PC-3 (cell line): ENCODE measurements at regions not wholly inside any gene's neighbourhood (a gene's known extent, or its start where the extent isn't known, plus 50 kb on each side); places are given as distances from the start of the nearest gene placed in this dataset.

Source experiments
- EZH2 ChIP-seq: fragments of 300-600 bp; sonication (generic); IDR thresholded peaks from one replicate; pipeline ENCODE4 v1.6.1; 2017; ENCODE audit warnings: antibody characterized with exemption, mild to moderate bottlenecking, low read length; ENCODE audit not compliant: unreplicated experiment
- EZH2phosphoT487 ChIP-seq: fragments of 300-600 bp; sonication (generic); IDR thresholded peaks from 2 replicates; pipeline ENCODE4 v1.6.1; 2018; ENCODE audit warnings: mild to moderate bottlenecking, antibody characterized with exemption, low read length, borderline replicate concordance
- TF ChIP-seq, protein P1 (sequence below): fragments of 300-600 bp; sonication (generic); conservative IDR thresholded peaks from 2 replicates; pipeline ENCODE4 v1.5.1; 2017; ENCODE audit warnings: antibody characterized with exemption, low read depth, mild to moderate bottlenecking, low read length

DNA sequence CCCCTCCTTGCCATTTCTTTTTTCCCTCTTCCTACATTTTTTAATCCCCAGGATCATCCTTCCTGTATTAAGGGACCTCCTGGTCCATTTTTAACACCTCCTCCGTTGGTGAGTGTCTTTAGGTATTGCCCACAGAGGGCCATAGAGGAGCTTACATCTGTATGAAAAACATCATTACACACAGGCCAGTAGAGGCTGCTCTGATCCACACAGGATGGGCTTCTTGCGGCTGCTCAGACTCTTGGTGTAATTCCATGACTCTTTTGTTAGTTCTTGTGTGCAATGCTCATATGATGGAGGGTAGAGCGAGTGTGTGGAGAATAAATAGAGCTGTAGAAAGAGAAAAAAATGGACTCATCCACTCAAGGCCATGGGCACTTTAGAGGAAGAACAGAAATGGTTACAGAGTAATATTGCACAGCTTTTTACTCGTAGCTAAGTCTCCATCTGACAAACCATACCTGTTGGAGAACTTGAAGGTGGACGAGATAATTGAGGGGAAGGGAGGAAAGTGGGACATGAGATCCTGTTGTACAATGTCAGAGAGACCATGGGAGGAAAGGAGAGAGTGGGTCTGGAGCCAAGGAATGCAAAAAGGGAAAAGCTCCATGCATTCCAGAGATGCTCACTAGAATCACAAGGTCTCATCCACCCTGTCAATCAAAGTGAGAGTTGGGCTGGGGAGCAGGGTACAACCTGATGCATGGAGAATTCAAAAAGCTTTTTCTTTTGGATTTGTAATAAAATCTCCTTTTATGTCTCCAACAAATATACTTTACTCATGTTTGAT is 129.7 kb upstream of the TNP1 start:
- TF ChIP-seq, protein P1, sequence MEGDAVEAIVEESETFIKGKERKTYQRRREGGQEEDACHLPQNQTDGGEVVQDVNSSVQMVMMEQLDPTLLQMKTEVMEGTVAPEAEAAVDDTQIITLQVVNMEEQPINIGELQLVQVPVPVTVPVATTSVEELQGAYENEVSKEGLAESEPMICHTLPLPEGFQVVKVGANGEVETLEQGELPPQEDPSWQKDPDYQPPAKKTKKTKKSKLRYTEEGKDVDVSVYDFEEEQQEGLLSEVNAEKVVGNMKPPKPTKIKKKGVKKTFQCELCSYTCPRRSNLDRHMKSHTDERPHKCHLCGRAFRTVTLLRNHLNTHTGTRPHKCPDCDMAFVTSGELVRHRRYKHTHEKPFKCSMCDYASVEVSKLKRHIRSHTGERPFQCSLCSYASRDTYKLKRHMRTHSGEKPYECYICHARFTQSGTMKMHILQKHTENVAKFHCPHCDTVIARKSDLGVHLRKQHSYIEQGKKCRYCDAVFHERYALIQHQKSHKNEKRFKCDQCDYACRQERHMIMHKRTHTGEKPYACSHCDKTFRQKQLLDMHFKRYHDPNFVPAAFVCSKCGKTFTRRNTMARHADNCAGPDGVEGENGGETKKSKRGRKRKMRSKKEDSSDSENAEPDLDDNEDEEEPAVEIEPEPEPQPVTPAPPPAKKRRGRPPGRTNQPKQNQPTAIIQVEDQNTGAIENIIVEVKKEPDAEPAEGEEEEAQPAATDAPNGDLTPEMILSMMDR, result peak; percentile 31; the same call in 1 of the 2 replicates
- no peak for TF ChIP-seq EZH2
- TF ChIP-seq EZH2phosphoT487, result no peak
